ENCODE measurements at regions not wholly inside any gene's neighbourhood (a gene's known extent, or its start where the extent isn't known, plus 50 kb on each side); places are given as distances from the start of the nearest gene placed in this dataset.

GRCh38 chr7:20954711-20955619 is 168.3 kb upstream of the SP8 start:
- 63% methylated on average over 4 of the region's 4 CpGs for WGBS
- Histone ChIP-seq H3K9me3 (no peaks in the 10 kb centered on the region), H3K27me3 (no peaks in the 10 kb centered on the region), H3K27ac (no peak overlapping the region), H3K4me1 (no peaks in the 10 kb centered on the region), H3K4me3 (no peak overlapping the region), H3K36me3 (no peaks in the 10 kb centered on the region)
- no peak for DNase-seq (ENCODE audit: low spot score in 2 of 2)
- no peak for TF ChIP-seq CTCF (IDR thresholded peaks at IDR 0.05)
- no peak for TF ChIP-seq POLR2A (IDR thresholded peaks at IDR 0.05)
- no peak for TF ChIP-seq EP300 (IDR thresholded peaks at IDR 0.05)
- TF ChIP-seq POLR2AphosphoS5 (IDR thresholded peaks at IDR 0.05): no peak

GRCh38 chr7:20958572-20958971 is 171.9 kb upstream of the SP8 start:
- no peak for DNase-seq (ENCODE audit: low spot score in 2 of 2)
- 66% methylated on average over 3 of the region's 3 CpGs for WGBS
- Histone ChIP-seq H3K4me3 (no peak overlapping the region), H3K4me1 (no peaks in the 10 kb centered on the region), H3K9me3 (no peaks in the 10 kb centered on the region), H3K27ac (no peak overlapping the region), H3K27me3 (no peaks in the 10 kb centered on the region), H3K36me3 (no peaks in the 10 kb centered on the region)
- TF ChIP-seq POLR2A (IDR thresholded peaks at IDR 0.05) (no peak), POLR2AphosphoS5 (IDR thresholded peaks at IDR 0.05) (no peak), EP300 (IDR thresholded peaks at IDR 0.05) (no peak), CTCF (IDR thresholded peaks at IDR 0.05) (no peak)

- Histone ChIP-seq H3K27me3 (no peaks in the 10 kb centered on the region), H3K4me3 (no peak overlapping the region), H3K36me3 (no peaks in the 10 kb centered on the region), H3K9me3 (no peaks in the 10 kb centered on the region), H3K4me1 (no peaks in the 10 kb centered on the region), H3K27ac (no peak overlapping the region)
- no peak for DNase-seq (ENCODE audit: low spot score in 2 of 2)
- WGBS: 90% methylated on average over 1 of the region's 1 CpG
- no peak for TF ChIP-seq POLR2AphosphoS5 (IDR thresholded peaks at IDR 0.05)
- TF ChIP-seq EP300 (IDR thresholded peaks at IDR 0.05): no peak
- no peak for TF ChIP-seq POLR2A (IDR thresholded peaks at IDR 0.05)
These were observed 172.6 kb upstream of the SP8 start for GRCh38 chr7:20959281-20959680.

- 86% methylated on average over 3 of the region's 3 CpGs for WGBS
- DNase-seq (ENCODE audit: low spot score in 2 of 2): no peak
- no peak overlapping the region for H3K27ac ChIP-seq
- TF ChIP-seq POLR2A (IDR thresholded peaks at IDR 0.05): no peak
- TF ChIP-seq POLR2AphosphoS5 (IDR thresholded peaks at IDR 0.05): no peak
- no peak for TF ChIP-seq EP300 (IDR thresholded peaks at IDR 0.05)
- no peak for TF ChIP-seq CTCF (IDR thresholded peaks at IDR 0.05)
- no peaks in the 10 kb centered on the region for H3K36me3 ChIP-seq
- H3K27me3 ChIP-seq: no peaks in the 10 kb centered on the region
- H3K4me1 ChIP-seq: no peaks in the 10 kb centered on the region
- H3K9me3 ChIP-seq: no peaks in the 10 kb centered on the region
- no peak overlapping the region for H3K4me3 ChIP-seq
These were observed 177.0 kb upstream of the SP8 start for GRCh38 chr7:20963556-20964280.

GRCh38 chr7:20964281-20964918 is 177.7 kb upstream of the SP8 start:
- Histone ChIP-seq H3K27ac (no peak overlapping the region), H3K4me3 (no peak overlapping the region), H3K9me3 (no peaks in the 10 kb centered on the region), H3K27me3 (no peaks in the 10 kb centered on the region), H3K4me1 (no peaks in the 10 kb centered on the region), H3K36me3 (no peaks in the 10 kb centered on the region)
- DNase-seq (ENCODE audit: low spot score in 2 of 2): no peak
- WGBS: 68% methylated on average over 5 of the region's 5 CpGs
- no peak for TF ChIP-seq EP300 (IDR thresholded peaks at IDR 0.05)
- TF ChIP-seq POLR2A (IDR thresholded peaks at IDR 0.05): no peak
- no peak for TF ChIP-seq CTCF (IDR thresholded peaks at IDR 0.05)
- TF ChIP-seq POLR2AphosphoS5 (IDR thresholded peaks at IDR 0.05): no peak

Data from suprapubic skin (tissue), 4 donors.